Esophagus squamous epithelium (tissue), 5 donors: ENCODE measurements at regions not wholly inside any gene's neighbourhood (a gene's known extent, or its start where the extent isn't known, plus 50 kb on each side); places are given as distances from the start of the nearest gene placed in this dataset.

Source experiments
- DNase-seq: peaks from one replicate; lab custom pipeline; 2025; lab: John Stamatoyannopoulos, UW
- H3K27ac ChIP-seq, 4 donors: fragments of 200-600 bp; sonication (generic); one replicate each; pipeline ENCODE4 v1.5.1; 2016 to 2019; ENCODE audit warnings: mild to moderate bottlenecking in 1 of 4
- H3K27me3 ChIP-seq, 4 donors: fragments of 200-600 bp; sonication (generic); 1 replicate in 3 of 4; 2 replicates in 1 of 4; pipeline versions ENCODE4 v1.5.1 to v1.6.0; 2017 to 2021; ENCODE audit warnings: antibody characterized with exemption in 1 of 4
- H3K36me3 ChIP-seq, 3 donors: fragments of 200-600 bp; sonication (generic); one replicate each; pipeline ENCODE4 v1.5.1; 2016 to 2019
- H3K4me1 ChIP-seq, 3 donors: fragments of 200-600 bp; sonication (generic); one replicate each; pipeline ENCODE4 v1.5.1; 2017 to 2019
- H3K4me3 ChIP-seq, 4 donors: fragments of 200-600 bp; sonication (generic); 1 replicate in 3 of 4; 2 replicates in 1 of 4; pipeline ENCODE4 v1.5.1; 2016 to 2019; ENCODE audit warnings: mild to moderate bottlenecking in 2 of 4, moderate library complexity in 1 of 4
- H3K9me3 ChIP-seq, 3 donors: fragments of 200-600 bp; sonication (generic); one replicate each; pipeline ENCODE4 v1.5.1; 2016 to 2019
- POLR2A ChIP-seq, 4 donors: fragments of 450-650 bp; IDR thresholded peaks; one replicate each; pipeline ENCODE4 v1.6.1; 2017; ENCODE audit warnings: antibody characterized with exemption in 4 of 4, mild to moderate bottlenecking in 4 of 4, moderate library complexity in 3 of 4
- WGBS, 2 donors: methylation state at CpG; one replicate each; pipeline ENCODE4 v1.1.5; 2018; 5-methylcytosine and 5-hydroxymethylcytosine counted together
- intact Hi-C: fragments of 100-400 bp; cut with DNase I; formaldehyde crosslinking; loops from one replicate; pipeline ENCODE4 v1.15.0; 2022
- TF ChIP-seq, protein P1 (sequence below), 6 experiments: fragments of 450-650 bp in 4 of 6; fragments of 200-600 bp in 2 of 6; sonication (generic) in 2 of 6; IDR thresholded peaks; one replicate each; pipeline ENCODE4 v1.5.1; 2016 to 2019; ENCODE audit warnings: antibody characterized with exemption in 6 of 6, mild to moderate bottlenecking in 4 of 6, moderate library complexity in 4 of 6
- donor health status: DM: yes; HTN: yes; CAD: no.

DNA sequence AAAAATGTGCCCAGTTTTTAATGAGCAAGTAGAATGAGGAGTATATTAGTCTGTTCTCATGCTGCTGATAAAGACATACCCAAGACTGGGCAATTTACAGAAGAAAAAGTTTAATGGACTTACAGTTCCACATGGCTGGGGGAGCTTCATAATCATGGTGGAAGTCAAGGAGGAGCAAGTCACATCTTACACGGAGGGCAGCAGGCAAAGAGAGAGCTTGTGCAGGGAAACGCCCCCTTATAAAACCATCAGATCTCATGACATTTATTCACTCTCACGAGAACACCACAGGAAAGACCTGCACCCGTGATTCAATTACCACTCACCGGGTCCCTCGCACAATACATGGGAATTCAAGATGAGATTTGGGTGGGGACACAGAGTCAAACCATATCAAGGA, 111.7 kb upstream of the CNTN6 start:
- intact Hi-C loops: no loop called here
- Histone ChIP-seq H3K4me1 (no peaks in the 10 kb centered on the region), H3K9me3 (peaks cover 0 to 3% (median 0%) of the 10 kb centered on the region in 3 donors), H3K4me3 (no peak overlapping the region), H3K27ac (no peak overlapping the region), H3K27me3 (no peaks in the 10 kb centered on the region), H3K36me3 (no peaks in the 10 kb centered on the region)
- TF ChIP-seq, protein P1, sequence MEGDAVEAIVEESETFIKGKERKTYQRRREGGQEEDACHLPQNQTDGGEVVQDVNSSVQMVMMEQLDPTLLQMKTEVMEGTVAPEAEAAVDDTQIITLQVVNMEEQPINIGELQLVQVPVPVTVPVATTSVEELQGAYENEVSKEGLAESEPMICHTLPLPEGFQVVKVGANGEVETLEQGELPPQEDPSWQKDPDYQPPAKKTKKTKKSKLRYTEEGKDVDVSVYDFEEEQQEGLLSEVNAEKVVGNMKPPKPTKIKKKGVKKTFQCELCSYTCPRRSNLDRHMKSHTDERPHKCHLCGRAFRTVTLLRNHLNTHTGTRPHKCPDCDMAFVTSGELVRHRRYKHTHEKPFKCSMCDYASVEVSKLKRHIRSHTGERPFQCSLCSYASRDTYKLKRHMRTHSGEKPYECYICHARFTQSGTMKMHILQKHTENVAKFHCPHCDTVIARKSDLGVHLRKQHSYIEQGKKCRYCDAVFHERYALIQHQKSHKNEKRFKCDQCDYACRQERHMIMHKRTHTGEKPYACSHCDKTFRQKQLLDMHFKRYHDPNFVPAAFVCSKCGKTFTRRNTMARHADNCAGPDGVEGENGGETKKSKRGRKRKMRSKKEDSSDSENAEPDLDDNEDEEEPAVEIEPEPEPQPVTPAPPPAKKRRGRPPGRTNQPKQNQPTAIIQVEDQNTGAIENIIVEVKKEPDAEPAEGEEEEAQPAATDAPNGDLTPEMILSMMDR (IDR thresholded peaks at IDR 0.05): no peak
- TF ChIP-seq POLR2A (IDR thresholded peaks at IDR 0.05): no peak
- no peak for DNase-seq
- 80 to 84% methylated on average over 6 of the region's 6 CpGs for WGBS, 2 donors

DNA sequence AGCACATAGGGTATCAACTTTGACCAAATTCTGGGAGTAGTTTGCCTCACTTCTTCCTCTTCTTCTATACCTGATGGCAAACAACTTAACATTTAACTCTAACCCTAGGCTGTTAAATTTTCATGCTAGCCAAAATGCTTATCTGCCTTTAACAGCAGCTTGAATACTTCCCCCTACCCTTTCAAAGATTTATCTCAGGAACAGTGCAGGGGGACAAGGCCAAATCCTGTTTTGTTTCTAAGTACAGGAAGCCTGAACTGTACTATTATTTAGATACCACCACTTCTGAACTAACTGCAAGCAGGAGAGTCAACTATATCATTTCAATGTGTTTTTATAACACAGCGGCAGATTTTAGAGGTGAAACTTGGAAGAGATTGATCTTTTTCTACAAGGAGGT, 104.0 kb upstream of the CNTN6 start:
- WGBS, 2 donors: 67 to 84% methylated on average over 1 of the region's 1 CpG

DNA sequence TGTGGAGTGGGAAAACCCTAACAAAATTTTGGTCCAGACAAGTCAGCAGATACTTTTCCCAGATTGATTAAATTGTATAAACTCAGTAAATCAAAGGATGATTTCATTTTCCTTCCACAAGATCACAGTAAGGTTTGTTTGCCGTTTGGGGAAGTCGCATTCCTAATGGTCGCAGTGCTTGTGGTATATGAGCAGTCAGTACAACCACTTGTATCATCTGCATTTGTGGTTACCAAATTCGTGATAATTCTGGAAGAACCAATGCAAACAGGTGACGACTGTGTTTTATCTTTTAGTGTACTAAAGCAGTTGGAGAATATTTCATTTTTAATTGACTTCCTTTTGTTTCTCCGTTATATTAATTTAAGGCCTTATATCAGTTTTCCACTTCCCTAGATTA, 100.0 kb upstream of the CNTN6 start:
- Histone ChIP-seq H3K36me3 (no peaks in the 10 kb centered on the region), H3K27ac (no peak overlapping the region), H3K27me3 (no peaks in the 10 kb centered on the region), H3K4me1 (no peaks in the 10 kb centered on the region), H3K9me3 (peaks cover 0 to 5% (median 0%) of the 10 kb centered on the region in 3 donors), H3K4me3 (no peak overlapping the region)
- 64 to 66% methylated on average over 6 of the region's 6 CpGs for WGBS, 2 donors
- no peak for DNase-seq
- intact Hi-C loops: no loop called here
- TF ChIP-seq, protein P1 (IDR thresholded peaks at IDR 0.05): no peak
- no peak for TF ChIP-seq POLR2A (IDR thresholded peaks at IDR 0.05)

More for the DNA sequence above, 104.0 kb upstream of the CNTN6 start:
- H3K4me3 ChIP-seq: no peak overlapping the region
- H3K4me1 ChIP-seq: no peaks in the 10 kb centered on the region
- peaks cover 0 to 10% (median 0%) of the 10 kb centered on the region in 3 donors for H3K9me3 ChIP-seq
- no peaks in the 10 kb centered on the region for H3K27me3 ChIP-seq
- intact Hi-C loops: no loop called here
- H3K27ac ChIP-seq: no peak overlapping the region
- TF ChIP-seq, protein P1 (IDR thresholded peaks at IDR 0.05): no peak
- TF ChIP-seq POLR2A (IDR thresholded peaks at IDR 0.05): no peak
- DNase-seq: no peak
- no peaks in the 10 kb centered on the region for H3K36me3 ChIP-seq

DNA sequence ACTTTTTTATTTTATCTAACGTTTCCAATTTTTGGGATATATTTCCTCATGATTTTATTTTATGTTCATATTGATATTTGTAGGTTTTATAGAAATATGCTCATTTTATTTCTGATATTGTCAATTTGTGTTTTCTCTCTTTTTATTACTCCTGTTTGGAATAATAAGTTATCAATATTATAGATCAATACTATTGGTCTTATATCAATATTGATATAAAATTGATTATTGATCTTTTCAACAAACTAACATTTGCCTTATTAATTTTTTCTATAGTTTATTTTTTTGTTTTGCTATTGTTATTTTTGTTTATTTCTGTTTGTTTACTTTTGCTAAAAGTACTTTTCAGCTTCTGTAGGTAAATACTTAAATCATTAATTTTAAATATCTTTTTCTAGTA, 90.8 kb upstream of the CNTN6 start:
- H3K27me3 ChIP-seq: no peaks in the 10 kb centered on the region
- intact Hi-C loops: no loop called here
- H3K27ac ChIP-seq: no peak overlapping the region
- 69 to 72% methylated on average over 1 of the region's 1 CpG for WGBS, 2 donors
- no peak for TF ChIP-seq POLR2A (IDR thresholded peaks at IDR 0.05)
- TF ChIP-seq, protein P1 (IDR thresholded peaks at IDR 0.05): no peak
- DNase-seq: no peak
- no peaks in the 10 kb centered on the region for H3K36me3 ChIP-seq
- H3K4me1 ChIP-seq: no peaks in the 10 kb centered on the region
- H3K4me3 ChIP-seq: no peak overlapping the region
- no peaks in the 10 kb centered on the region for H3K9me3 ChIP-seq

DNA sequence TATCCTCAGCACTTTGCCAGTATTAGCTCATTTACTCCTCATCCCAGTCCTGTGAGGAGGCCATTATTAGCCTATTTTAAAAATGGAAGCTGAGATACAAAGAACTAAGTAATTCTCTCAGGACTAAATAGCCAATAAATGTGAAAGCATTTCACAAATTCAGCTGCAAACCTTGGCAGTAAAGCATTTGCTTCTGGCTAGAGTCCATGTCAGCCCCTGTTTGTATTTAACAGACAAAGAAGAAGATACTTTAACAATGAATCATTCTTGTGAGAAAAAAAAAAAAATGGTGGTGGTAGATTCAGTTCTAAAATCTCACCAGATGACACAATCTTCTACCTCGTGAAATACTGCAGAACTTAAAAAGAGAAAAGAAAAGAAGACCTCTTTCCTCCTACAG, 85.0 kb upstream of the CNTN6 start:
- TF ChIP-seq, protein P1 (IDR thresholded peaks at IDR 0.05): no peak
- TF ChIP-seq POLR2A (IDR thresholded peaks at IDR 0.05): no peak
- 13 to 29% methylated on average over 1 of the region's 1 CpG for WGBS, 2 donors
- intact Hi-C loops: no loop called here

More for the DNA sequence above, 85.0 kb upstream of the CNTN6 start:
- no peak overlapping the region for H3K27ac ChIP-seq
- H3K36me3 ChIP-seq: no peaks in the 10 kb centered on the region
- H3K4me3 ChIP-seq: no peak overlapping the region
- no peaks in the 10 kb centered on the region for H3K27me3 ChIP-seq
- H3K4me1 ChIP-seq: no peaks in the 10 kb centered on the region
- no peaks in the 10 kb centered on the region for H3K9me3 ChIP-seq
- no peak for DNase-seq
